ENCODE measurements at regions not wholly inside any gene's neighbourhood (a gene's known extent, or its start where the extent isn't known, plus 50 kb on each side); places are given as distances from the start of the nearest gene placed in this dataset.

DNA sequence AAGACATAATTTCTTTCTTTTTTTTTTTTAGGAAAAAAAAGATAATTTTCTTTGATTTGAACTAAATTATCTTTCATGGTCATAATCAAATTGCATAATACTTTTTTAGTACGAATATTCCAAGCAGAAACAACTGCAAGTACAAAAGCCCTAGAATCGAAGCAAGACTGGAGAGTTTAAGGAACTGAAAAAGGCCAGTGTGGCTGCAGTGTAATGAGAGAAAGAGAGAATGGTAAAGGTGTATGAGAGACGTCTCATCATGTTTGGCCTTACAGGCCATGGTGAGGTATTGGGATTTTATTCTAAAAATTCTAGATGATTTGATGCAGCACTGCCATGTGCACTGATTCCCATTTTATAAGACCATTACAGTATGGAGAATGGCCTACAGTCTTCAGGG lies 180.9 kb downstream of the SUCNR1 start:
- DNase-seq (ENCODE audit: low spot score): no peak

DNA sequence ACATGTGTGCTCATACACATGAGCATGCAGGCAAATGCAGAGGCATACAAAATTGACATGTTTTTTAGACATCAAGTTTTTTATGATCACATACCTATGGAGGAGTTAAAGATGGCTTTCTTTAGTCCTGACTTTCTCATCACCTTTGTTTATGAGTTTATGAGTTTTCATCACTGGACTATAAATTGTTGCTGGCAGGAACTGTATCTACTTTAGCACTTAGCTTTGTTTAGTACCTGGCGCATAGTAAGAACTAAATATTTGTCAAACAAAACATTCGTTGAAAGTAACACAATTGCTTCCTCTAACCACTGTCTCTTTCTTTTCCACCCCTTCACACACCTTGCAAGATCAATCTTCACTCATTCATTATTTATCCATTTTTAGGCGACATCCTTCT lies 182.6 kb downstream of the SUCNR1 start:
- no peak for DNase-seq (ENCODE audit: low spot score)

DNA sequence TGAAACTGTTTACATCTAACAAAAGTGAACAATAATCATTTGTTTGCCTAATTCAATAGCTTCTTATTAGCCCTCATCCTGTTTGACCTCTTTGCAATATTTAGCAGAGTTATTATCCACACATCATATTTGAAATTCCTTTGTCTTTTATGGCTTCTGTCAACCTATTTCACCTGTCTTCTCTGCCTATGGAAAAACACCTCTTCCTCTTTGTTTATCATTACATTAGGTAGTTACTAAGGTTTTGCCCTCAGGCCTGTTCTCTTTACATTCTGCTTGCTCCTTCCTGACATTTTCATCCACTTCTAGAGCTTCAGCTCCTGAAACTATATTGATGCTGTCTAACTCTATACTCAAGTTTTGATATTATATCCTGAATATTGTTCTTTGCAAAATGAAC lies 183.0 kb downstream of the SUCNR1 start:
- DNase-seq (ENCODE audit: low spot score): no peak

DNA sequence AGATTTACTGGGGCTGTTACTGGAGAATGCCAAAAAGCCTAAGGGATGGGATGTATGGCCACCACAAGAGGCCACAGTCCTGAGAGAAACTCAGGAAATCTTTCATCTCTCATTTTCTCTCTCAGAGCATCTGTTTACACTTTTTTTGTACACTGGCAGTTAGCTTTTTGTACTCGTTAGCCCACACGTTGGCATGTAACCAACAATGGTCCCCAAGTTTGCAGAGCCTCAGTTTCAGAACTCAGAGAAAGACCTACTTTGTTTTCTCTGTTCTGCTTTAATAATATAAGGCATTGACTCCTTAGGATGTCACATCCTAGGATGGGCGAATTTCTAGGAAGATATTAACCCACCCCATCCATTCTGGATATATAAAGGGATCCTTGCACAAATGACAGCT lies 183.5 kb downstream of the SUCNR1 start:
- no peak for DNase-seq (ENCODE audit: low spot score)

DNA sequence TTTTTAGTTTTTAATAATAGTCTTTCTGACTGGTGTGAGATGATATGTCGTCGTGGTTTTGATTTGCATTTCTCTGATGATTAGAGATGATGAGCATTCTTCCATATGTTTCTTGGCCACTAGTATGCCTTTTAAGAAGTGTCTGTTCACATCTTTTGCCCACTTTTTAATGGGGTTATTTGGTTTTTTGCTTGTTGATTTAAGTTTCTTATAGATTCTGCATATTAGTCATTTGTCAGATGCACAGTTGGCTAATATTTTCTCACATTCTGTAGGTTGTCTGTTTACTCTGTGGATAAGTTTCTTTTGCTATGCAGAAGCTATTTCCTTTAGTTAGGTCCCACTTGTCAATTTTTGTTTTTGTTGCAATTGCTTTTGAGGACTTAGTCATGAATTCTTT lies 185.4 kb downstream of the SUCNR1 start:
- no peak for DNase-seq (ENCODE audit: low spot score)

DNA sequence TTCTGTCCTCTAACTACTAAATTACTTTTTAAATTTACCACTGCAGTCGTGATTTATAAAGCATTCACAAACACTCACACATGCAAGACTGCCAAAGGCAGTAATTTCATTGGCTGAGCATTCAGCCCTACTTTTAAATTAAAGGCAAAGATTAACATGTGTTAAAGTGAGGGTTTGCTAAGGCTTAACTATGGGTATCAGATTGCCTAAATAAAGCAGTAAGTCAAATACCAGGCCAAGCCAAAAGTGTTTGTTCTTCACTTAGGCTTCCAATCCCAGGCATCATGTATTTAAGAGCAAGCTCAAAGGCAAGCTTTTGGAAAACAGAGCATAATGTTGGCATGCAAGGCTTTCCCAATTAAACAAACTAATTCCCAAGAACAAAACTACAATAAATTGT lies 187.3 kb downstream of the SUCNR1 start:
- DNase-seq (ENCODE audit: low spot score): no peak

DNA sequence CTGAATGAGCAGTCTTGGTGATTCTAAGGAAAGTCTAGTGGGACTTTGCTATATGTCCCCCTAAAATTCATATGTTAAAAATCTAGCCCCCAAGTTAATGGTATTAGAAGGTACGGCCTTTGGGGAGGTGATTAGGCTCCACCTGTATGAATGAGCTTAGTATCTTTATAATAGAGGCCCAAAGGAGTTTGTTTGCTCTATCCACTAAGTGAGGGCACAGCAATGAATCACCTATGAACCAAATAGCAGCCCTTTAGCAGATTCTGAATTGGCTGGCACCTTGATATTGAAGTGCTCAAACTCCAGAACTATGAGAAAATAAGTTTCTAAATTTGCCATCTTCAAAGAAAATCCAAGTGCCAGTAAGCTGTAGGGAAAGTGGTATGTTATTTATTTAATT lies 187.9 kb downstream of the SUCNR1 start:
- DNase-seq (ENCODE audit: low spot score): no peak

DNA sequence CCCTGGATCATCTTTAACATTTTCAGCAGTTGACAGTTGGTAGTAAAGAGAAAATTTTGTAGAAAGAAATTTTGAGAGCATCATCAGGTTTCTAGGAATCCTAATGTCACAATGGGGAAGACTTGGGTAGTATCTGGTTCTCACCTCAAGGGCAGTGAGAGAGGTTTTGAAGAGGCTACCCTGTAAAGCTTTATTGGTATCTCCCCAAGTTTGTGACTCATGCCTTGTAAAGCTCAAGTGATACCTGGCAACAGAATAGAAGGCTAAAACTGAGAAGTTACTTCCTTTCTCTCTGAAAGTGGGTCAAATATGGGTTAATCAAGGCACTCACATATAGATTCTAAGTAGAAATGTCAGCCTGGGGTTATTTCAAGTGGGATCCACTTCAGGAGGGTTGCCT lies 196.4 kb downstream of the SUCNR1 start:
- no peak for DNase-seq (ENCODE audit: low spot score)

DNA sequence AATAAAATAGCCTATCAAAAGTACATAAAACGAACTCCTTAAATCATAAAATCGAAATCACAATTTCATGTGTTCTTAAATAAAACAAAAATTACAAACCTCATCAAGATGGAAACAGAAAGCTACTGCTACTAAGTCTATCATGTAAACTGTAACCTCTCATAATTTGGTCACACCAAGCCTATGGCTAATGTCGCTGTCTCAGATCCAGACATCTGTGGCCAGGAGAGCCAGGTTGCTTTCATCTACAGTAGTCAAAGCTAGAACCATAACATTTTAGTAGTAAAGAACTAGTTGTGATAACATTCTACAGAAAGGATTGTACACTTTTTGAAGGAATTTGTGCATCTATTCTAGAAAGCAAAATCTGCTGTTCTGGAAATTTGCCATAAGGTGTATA lies 197.4 kb upstream of the MBNL1 start:
- no peak for DNase-seq (ENCODE audit: low spot score)

DNA sequence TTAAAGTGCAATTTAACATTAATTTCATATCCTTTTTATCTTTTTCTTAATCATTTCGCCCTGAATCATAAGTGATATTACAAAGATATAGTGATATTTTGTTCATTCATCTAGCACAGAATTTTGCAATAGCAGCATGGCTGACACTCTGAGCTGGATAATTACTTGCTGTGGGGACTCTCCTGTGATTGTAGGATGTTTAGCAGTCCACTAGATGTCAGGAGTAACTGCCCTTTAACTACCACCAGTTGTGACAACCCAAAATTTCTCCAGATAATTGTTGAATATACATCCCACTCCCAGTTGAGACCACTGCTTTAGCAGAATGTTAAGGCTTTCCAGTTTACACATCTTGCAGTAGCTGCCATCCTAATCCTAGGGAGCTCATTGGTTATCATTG lies 196.8 kb upstream of the MBNL1 start:
- no peak for DNase-seq (ENCODE audit: low spot score)

DNA sequence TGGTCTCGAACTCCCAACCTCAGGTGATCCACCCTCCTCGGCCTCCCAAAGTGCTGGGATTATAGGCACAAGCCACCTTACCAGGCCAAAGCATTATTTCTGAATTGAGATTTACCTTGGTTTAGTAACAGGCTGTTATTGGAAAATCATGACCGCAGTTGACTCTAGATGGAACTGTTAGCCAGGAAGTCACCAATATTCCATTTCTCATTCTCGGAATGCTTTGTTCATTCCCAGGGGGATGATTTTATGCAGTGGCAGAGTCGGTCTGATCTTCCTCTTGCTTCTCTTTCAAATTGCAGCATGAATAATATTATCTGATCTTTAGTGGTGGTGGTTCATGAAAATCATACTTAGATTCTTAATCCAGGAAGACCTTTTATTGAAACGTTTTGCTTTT lies 195.5 kb upstream of the MBNL1 start:
- DNase-seq (ENCODE audit: low spot score): no peak

DNA sequence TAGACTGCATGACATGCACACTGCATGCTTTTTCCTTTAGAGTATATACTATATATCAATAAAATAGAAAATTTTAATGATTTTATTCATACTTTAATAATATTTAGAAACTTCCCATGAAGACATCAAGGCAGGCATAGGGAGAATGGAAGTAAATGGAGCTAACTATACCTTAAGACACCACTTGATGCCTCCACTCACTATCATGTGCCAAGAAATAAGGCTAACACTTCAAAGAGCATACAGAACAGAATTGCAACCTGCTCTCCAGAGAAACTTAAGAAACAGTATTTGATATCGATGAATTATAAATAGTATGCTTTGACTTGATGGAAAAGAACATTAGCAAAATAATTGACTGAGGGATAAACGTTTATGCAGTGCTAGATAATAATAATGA lies 192.6 kb upstream of the MBNL1 start:
- DNase-seq (ENCODE audit: low spot score): no peak

DNA sequence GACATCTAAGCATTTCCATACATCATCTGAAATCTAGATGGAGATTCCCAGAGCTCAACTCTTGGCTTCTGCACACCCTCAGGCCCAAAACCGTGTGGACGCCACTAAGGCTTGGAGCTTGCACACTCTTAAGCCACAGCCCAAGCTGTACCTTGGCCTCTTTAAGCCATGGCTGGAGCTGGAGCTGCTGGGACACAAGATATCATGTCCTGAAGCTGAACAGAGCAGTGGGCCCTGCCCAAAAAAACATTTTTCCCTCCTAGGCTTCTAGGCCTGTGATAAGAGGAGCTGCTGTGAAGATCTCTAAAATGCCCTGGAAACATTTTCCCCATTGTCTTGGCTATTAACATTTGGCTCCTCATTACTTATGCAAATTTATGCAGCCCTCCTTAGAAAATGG lies 188.7 kb upstream of the MBNL1 start:
- no peak for DNase-seq (ENCODE audit: low spot score)

DNA sequence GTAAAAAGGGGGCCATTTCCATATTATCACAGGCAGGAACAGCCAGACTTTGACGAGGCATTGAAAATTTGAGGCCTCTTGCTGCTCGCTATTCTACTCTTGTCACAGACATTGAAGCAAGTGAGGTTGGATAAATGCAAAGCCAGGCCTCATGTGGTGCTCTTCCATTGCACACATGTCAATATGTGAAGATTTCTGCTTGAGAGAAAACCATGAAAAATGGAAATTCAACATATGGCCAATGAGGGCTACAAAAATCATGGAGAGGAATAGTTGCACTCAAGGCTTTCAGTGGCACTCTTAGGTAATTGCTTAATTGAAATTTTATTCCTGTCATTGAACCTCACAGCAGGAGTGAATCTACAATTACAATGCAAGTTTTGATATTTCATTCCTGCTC lies 185.6 kb upstream of the MBNL1 start:
- no peak for DNase-seq (ENCODE audit: low spot score)

DNA sequence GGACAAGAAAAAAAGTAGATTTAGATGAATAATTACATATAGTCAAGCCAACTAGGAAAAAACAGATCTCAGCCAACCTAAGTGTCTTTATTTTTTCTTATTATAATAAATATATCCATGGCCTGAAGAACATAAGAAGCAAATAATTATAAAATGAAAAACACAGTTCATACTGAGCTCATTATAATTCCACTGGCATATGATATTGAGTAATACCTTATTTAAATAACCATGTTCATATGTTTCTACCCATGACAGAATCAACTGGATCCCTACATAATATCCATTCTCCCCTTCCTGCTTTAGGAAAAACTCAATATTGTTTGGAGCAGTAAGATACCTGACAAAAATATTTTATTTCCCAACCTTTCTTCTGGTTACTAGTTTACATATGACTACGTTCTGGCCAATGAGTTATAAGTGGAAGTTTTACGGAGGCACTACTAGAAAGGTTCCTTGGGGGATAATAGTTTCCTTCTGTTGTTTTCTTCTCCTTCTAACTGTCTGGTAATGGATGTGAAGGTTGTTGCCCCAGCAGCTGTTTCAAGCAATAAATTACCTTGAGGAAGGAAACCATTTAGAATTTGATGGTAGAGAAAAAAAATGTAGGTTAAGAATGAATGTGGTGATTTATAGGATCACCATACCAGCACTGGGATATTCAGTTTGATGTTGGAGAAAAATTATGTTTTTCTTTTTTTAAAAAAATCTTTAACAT lies 184.1 kb upstream of the MBNL1 start:
- no peak for DNase-seq (ENCODE audit: low spot score)

DNA sequence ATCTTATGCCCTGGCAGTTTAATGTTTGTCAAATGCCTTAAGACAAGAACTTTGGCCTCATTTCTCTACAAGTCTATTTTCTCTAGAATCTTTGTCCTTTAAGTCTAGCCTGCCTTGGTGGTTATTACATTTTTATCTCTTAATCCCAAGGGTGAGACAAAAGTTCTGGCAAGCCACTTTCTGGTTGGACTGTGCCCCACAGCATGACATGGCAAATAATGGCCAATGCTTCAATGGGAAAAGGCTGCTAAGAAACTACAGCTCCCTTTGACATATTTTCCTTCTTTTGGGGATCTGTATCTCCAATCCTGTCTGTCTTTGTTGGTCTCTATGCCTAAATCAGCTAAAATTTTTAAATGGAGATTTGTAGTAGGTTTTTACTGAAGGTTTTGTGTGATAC lies 181.6 kb upstream of the MBNL1 start:
- DNase-seq (ENCODE audit: low spot score): no peak

DNA sequence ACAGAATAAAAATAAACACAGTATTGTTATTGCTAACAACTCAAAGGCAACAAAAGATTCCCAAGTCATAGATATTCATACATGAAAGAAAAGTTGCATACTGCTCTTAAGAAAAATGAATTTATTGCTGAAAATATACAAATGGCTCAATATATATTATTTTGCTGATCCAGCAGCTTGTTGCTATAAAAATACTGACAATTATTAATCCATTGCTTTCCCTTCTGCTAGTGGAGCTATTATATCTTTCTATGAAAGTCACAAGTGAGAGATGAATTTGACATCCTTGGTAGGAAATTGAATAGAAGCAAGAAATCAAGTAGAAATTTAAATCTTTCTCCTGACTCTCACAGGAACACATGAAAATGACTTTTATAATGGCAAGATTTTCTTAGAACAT lies 179.2 kb upstream of the MBNL1 start:
- no peak for DNase-seq (ENCODE audit: low spot score)

DNA sequence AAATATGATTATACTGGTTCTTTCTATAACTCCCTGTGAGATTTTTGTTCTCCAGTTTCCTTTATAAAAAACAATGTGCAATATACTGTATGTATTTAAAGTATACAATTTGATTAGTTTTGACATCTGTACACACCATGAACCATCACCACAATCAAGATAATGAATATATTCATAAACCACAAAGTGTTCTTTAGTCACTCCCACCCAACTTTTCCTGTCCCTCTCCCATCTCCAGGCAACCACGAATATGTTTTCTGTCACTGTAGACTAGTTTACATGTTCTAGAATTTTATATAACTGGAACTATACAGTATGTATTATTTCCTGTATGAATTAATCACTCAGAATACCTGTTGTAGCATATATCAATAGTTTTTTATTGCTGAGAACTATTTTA lies 177.0 kb upstream of the MBNL1 start:
- DNase-seq (ENCODE audit: low spot score): no peak

DNA sequence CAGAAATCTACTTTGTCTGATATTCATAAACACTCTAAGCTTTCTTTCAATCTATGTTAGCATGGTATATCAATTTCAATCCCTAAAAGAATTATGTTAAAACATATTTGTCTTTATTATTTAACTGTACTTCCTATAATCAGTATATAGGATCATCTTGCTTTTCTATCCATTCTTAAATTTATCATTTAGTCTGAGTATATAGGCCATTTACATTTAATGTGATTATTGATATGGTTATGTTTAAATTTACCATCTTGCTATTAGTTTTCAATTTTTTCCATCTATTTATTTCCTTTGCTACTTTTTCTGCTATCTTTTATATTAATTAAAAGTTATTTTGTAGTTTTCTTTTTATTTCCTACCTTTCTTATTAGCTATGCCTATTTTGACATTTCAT lies 174.8 kb upstream of the MBNL1 start:
- DNase-seq (ENCODE audit: low spot score): no peak

DNA sequence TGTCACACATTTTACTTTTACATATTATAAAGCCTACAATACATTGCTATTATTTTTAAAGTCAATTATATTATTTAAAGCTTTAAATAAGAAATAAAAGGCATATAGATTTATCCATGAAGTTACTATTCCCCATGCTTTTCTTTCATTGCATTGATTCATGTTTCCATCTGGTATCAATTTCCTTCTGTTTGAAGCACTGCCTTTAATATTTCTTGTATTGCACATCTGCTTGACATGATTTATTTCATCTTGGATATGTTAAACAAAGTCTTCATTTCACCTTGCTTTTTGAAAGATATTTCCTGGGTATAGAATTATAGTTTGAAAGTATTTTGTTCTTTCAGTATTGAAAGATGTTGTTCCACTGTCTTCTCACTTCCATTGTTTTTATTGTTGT lies 174.3 kb upstream of the MBNL1 start:
- DNase-seq (ENCODE audit: low spot score): no peak

DNA sequence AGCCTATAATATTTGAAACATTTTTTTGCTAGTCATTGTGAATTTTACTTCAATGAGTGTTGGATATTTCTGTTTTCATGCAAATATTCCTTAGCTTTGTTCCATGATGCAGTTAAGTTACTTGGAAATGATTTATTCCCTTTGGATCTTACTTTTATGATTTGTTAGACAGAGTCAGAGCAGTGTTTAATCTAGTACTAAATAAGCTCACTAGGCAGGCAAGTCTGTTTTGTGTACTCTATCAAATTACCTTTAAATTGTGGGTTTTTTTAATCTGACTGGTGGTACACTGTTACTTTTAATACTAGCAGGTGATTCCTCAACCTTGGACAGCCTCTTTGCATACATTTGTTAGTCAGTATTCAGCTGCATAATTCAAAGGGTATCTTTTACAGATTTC lies 173.3 kb upstream of the MBNL1 start:
- DNase-seq (ENCODE audit: low spot score): no peak

DNA sequence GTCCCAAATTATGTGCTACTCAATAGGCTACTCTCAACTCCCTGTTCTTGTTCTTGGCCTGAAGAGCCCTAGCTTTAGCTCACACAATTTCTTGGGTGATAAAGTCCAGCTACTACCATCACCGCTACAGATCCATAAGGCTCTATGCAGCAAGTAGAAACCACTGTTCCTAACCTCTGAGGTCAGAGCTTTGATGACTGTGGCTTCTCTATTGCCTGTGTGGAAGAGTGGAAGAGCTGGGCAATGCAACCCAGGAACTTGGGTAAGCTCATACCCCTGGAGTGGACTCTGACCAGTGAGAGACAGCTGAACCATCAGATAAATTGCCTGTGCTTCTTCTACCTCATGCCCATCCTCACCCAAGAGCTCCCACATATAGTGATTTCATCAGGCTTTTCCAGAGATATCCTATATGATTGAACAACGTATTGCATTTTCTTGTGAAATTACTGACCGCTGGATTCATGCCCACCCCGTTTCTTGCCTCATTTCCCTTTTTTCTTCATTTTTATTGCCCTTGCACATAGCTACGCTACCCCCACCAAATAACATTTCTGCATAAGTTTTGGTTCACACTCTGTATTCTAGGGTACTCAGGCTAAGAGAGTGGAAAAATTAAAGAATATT lies 172.3 kb upstream of the MBNL1 start:
- no peak for DNase-seq (ENCODE audit: low spot score)

DNA sequence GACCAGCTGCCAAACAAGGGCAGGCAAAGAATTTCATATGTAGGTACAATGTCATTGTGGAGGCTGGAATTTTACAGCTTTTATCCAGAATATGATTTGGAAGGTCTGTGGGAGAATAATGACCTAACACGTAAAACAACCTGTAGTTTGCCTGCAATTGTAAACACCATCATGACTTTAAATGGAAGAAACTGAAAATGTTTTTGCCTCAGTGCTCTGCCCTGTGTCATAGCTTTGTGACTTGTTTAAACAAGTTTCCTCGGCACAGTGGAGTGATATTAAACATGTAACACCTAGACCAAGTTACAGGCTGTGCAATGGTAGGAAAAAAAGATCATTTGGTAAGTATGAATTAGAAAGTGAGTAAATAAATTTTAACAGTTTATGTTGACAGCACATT lies 171.6 kb upstream of the MBNL1 start:
- no peak for DNase-seq (ENCODE audit: low spot score)

DNA sequence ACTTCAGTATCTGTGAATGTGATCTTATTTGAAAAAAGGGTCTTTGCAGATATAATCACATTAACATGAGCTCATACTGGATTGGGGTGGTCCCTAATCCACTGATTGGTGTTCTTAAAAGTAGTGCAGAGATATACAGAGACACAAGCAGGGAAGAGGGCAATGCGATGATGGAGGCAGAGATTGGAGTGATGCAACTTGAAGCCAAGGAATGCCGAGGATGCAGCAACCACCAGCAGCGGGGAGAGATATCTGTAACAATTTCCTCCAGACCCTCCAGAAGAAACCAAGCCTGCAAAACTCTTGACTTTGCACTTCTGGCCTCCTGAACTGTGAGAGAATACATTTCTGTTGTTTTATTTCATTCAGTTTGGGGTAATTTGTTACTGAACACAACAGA lies 171.0 kb upstream of the MBNL1 start:
- DNase-seq (ENCODE audit: low spot score): no peak
